ENCODE measurements at regions not wholly inside any gene's neighbourhood (a gene's known extent, or its start where the extent isn't known, plus 50 kb on each side); places are given as distances from the start of the nearest gene placed in this dataset.

GRCh38 chr4:14898989-14899388 lies 103.3 kb upstream of the CPEB2 start:
- peaks cover 4% of the 10 kb centered on the region for H3K4me1 ChIP-seq
- H3K4me3 ChIP-seq, result no peak overlapping the region
- H3K27me3 ChIP-seq, result no peaks in the 10 kb centered on the region
- H3K27ac ChIP-seq, result no peak overlapping the region
- H3K9me3 ChIP-seq, result no peaks in the 10 kb centered on the region
- no peak for TF ChIP-seq CTCF (IDR thresholded peaks at IDR 0.05)
- TF ChIP-seq POLR2A (IDR thresholded peaks at IDR 0.05), result no peak
- no peak for TF ChIP-seq EP300 (IDR thresholded peaks at IDR 0.05)
- TF ChIP-seq POLR2AphosphoS5 (IDR thresholded peaks at IDR 0.05), result no peak
- DNase-seq (ENCODE audit: low spot score in 2 of 2), result no peak
- H3K36me3 ChIP-seq, result no peaks in the 10 kb centered on the region

GRCh38 chr4:14902342-14902741 lies 99.9 kb upstream of the CPEB2 start:
- Histone ChIP-seq H3K9me3 (no peaks in the 10 kb centered on the region), H3K27me3 (no peaks in the 10 kb centered on the region), H3K4me1 (no peaks in the 10 kb centered on the region), H3K27ac (no peak overlapping the region), H3K36me3 (no peaks in the 10 kb centered on the region), H3K4me3 (no peak overlapping the region)
- TF ChIP-seq CTCF (IDR thresholded peaks at IDR 0.05) (no peak), POLR2A (IDR thresholded peaks at IDR 0.05) (no peak), EP300 (IDR thresholded peaks at IDR 0.05) (no peak), POLR2AphosphoS5 (IDR thresholded peaks at IDR 0.05) (no peak)
- 69% methylated on average over 3 of the region's 3 CpGs for WGBS
- DNase-seq (ENCODE audit: low spot score in 2 of 2), result no peak

GRCh38 chr4:14903321-14903720 lies 99.0 kb upstream of the CPEB2 start:
- DNase-seq (ENCODE audit: low spot score in 2 of 2), result no peak
- no peaks in the 10 kb centered on the region for H3K36me3 ChIP-seq
- H3K9me3 ChIP-seq, result no peaks in the 10 kb centered on the region
- WGBS, result 79% methylated on average over 2 of the region's 2 CpGs
- H3K4me3 ChIP-seq, result no peak overlapping the region
- H3K4me1 ChIP-seq, result no peaks in the 10 kb centered on the region
- H3K27me3 ChIP-seq, result no peaks in the 10 kb centered on the region
- H3K27ac ChIP-seq, result no peak overlapping the region
- no peak for TF ChIP-seq POLR2A (IDR thresholded peaks at IDR 0.05)
- no peak for TF ChIP-seq POLR2AphosphoS5 (IDR thresholded peaks at IDR 0.05)
- no peak for TF ChIP-seq EP300 (IDR thresholded peaks at IDR 0.05)
- no peak for TF ChIP-seq CTCF (IDR thresholded peaks at IDR 0.05)

- DNase-seq (ENCODE audit: low spot score in 2 of 2), result no peak
- no peaks in the 10 kb centered on the region for H3K4me1 ChIP-seq
- no peaks in the 10 kb centered on the region for H3K36me3 ChIP-seq
- no peak for TF ChIP-seq CTCF (IDR thresholded peaks at IDR 0.05)
- no peaks in the 10 kb centered on the region for H3K27me3 ChIP-seq
- H3K27ac ChIP-seq, result no peak overlapping the region
- no peaks in the 10 kb centered on the region for H3K9me3 ChIP-seq
- H3K4me3 ChIP-seq, result no peak overlapping the region
Measured at GRCh38 chr4:14906805-14907204, 95.5 kb upstream of the CPEB2 start.

GRCh38 chr4:14908635-14909034 lies 93.6 kb upstream of the CPEB2 start:
- no peaks in the 10 kb centered on the region for H3K9me3 ChIP-seq
- H3K27ac ChIP-seq, result no peak overlapping the region
- H3K4me3 ChIP-seq, result no peak overlapping the region
- 55% methylated on average over 3 of the region's 3 CpGs for WGBS
- TF ChIP-seq POLR2AphosphoS5 (IDR thresholded peaks at IDR 0.05) (no peak), EP300 (IDR thresholded peaks at IDR 0.05) (no peak), CTCF (IDR thresholded peaks at IDR 0.05) (no peak), POLR2A (IDR thresholded peaks at IDR 0.05) (no peak)
- H3K4me1 ChIP-seq, result no peaks in the 10 kb centered on the region
- H3K36me3 ChIP-seq, result no peaks in the 10 kb centered on the region
- DNase-seq (ENCODE audit: low spot score in 2 of 2), result no peak
- no peaks in the 10 kb centered on the region for H3K27me3 ChIP-seq
